ENCODE measurements at regions not wholly inside any gene's neighbourhood (a gene's known extent, or its start where the extent isn't known, plus 50 kb on each side); places are given as distances from the start of the nearest gene placed in this dataset.

DNA sequence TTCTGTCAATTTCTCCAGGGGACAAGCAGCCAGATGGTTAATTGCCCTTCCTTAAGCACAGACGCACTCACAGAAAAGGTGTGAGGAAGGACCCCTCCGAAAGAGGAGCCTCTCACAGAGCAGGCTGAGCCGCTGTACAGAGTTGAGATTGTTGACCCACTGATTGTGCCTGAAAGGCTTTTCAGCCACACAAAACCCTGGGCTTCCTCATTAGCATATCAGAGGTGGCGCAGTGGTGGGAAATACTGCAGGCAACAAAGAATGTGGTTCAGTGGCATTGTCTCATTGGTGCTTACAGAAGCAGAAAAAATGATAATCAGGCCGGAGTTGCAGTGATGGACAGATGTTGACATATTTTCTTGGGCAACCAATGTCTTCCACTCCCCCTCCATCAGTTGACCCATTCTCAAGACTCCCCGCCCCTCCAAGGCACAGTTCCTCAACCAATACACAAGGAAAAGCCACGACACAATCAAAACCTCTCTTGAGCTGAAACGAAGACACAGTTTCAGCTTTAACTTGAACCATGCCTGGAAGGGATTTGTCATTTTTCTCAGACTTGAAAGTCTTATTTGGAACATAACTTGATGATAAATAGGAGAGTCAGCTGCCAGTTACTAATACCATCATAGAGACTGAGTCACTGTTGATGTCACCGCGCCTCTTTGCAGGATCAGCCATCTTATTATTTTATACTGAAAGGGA, 53.1 kb downstream of the ATXN3L start:
- H3K4me1 ChIP-seq: no peaks in the 10 kb centered on the region
- H3K4me3 ChIP-seq: no peak overlapping the region
- TF ChIP-seq, protein P1, sequence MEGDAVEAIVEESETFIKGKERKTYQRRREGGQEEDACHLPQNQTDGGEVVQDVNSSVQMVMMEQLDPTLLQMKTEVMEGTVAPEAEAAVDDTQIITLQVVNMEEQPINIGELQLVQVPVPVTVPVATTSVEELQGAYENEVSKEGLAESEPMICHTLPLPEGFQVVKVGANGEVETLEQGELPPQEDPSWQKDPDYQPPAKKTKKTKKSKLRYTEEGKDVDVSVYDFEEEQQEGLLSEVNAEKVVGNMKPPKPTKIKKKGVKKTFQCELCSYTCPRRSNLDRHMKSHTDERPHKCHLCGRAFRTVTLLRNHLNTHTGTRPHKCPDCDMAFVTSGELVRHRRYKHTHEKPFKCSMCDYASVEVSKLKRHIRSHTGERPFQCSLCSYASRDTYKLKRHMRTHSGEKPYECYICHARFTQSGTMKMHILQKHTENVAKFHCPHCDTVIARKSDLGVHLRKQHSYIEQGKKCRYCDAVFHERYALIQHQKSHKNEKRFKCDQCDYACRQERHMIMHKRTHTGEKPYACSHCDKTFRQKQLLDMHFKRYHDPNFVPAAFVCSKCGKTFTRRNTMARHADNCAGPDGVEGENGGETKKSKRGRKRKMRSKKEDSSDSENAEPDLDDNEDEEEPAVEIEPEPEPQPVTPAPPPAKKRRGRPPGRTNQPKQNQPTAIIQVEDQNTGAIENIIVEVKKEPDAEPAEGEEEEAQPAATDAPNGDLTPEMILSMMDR (IDR thresholded peaks at IDR 0.05): no peak
- no peak for TF ChIP-seq POLR2A (IDR thresholded peaks at IDR 0.05)

GRCh38 chrX:13265549-13266132, 54.2 kb downstream of the ATXN3L start:
- H3K4me3 ChIP-seq: no peak overlapping the region
- H3K36me3 ChIP-seq: no peaks in the 10 kb centered on the region
- TF ChIP-seq, protein P1 (IDR thresholded peaks at IDR 0.05): no peak
- no peak for TF ChIP-seq POLR2A (IDR thresholded peaks at IDR 0.05)
- no peak for DNase-seq
- no peaks in the 10 kb centered on the region for H3K27me3 ChIP-seq
- H3K27ac ChIP-seq: no peak overlapping the region
- H3K9me3 ChIP-seq: no peaks in the 10 kb centered on the region
- no peaks in the 10 kb centered on the region for H3K4me1 ChIP-seq

More for the DNA sequence above, 53.1 kb downstream of the ATXN3L start:
- no peaks in the 10 kb centered on the region for H3K36me3 ChIP-seq
- no peak for DNase-seq
- no peaks in the 10 kb centered on the region for H3K9me3 ChIP-seq
- no peak overlapping the region for H3K27ac ChIP-seq
- H3K27me3 ChIP-seq: no peaks in the 10 kb centered on the region

- H3K4me3 ChIP-seq: no peak overlapping the region
- DNase-seq: no peak
- no peaks in the 10 kb centered on the region for H3K36me3 ChIP-seq
- TF ChIP-seq, protein P1 (IDR thresholded peaks at IDR 0.05): no peak
- no peak for TF ChIP-seq POLR2A (IDR thresholded peaks at IDR 0.05)
- H3K27ac ChIP-seq: no peak overlapping the region
- H3K27me3 ChIP-seq: no peaks in the 10 kb centered on the region
- H3K9me3 ChIP-seq: no peaks in the 10 kb centered on the region
- no peaks in the 10 kb centered on the region for H3K4me1 ChIP-seq
Measured at GRCh38 chrX:13265111-13265510, 54.7 kb downstream of the ATXN3L start.

DNA sequence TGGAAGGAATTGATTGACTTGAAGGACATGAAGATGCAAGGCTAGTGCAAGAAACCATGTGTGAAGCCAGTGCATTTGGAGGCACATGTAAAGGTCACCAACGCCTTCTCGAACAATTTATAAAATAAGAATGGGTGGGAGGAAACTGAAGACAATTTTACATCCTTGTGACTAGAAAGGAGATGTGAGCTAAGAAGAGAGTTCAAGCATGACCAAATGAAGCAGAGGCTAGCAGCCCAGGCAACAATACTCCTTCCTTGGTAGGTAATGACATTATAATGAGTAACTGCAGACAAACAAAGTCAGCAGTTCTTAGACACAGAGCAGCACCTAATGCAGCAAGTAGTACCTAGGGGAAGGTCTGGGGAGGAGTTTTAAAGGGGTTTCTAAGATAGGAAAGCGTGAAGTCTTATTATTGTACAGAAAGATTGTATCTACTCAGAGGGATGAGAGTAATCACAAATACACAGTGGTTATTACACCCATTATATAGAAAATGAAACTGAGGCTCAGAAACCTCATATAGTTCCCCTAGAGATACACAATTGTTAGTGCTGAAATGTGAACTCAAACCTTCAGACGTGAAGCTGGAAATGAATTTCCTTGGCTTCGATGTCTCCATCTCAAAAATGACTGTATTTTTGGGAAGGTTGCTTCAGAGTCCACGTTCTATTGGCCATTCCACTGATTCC, 56.1 kb downstream of the ATXN3L start:
- TF ChIP-seq, protein P1 (IDR thresholded peaks at IDR 0.05): no peak
- no peak for TF ChIP-seq POLR2A (IDR thresholded peaks at IDR 0.05)
- Histone ChIP-seq H3K4me3 (no peak overlapping the region), H3K27ac (no peak overlapping the region), H3K27me3 (no peaks in the 10 kb centered on the region), H3K36me3 (no peaks in the 10 kb centered on the region), H3K9me3 (no peaks in the 10 kb centered on the region), H3K4me1 (no peaks in the 10 kb centered on the region)
- DNase-seq: no peak

GRCh38 chrX:13261348-13261747, 58.5 kb downstream of the ATXN3L start:
- no peak overlapping the region for H3K4me3 ChIP-seq
- no peaks in the 10 kb centered on the region for H3K4me1 ChIP-seq
- no peaks in the 10 kb centered on the region for H3K36me3 ChIP-seq
- DNase-seq: no peak
- no peaks in the 10 kb centered on the region for H3K9me3 ChIP-seq
- no peaks in the 10 kb centered on the region for H3K27me3 ChIP-seq
- H3K27ac ChIP-seq: no peak overlapping the region
- no peak for TF ChIP-seq POLR2A (IDR thresholded peaks at IDR 0.05)
- TF ChIP-seq, protein P1 (IDR thresholded peaks at IDR 0.05): no peak
